ENCODE measurements at regions not wholly inside any gene's neighbourhood (a gene's known extent, or its start where the extent isn't known, plus 50 kb on each side); places are given as distances from the start of the nearest gene placed in this dataset.

DNA sequence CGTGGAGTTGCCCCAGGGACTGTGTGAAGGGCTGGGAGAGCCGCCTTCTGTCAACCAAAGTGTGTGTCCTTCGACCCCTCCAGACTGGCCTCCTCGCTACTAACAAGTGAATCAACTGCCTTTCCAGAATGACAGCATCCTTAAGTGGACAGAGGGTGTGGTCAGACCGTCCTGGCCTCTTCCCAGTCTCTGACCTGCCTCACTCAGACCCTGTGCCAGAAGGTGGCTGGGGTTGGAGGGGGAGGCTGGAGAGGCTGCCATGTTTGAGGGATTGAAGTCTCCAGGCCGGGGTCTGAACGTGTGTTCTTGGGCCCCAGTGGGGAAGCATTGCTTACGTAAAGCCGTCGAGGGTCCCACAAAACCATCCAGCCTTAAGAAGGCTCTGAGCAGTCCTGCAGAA is 389.3 kb upstream of the IRX4 start:
- Histone ChIP-seq H3K27ac (ENCODE audit: low read length) (no peak overlapping the region), H3K4me1 (ENCODE audit: control insufficient read depth, insufficient read depth, low read length) (no peaks in the 10 kb centered on the region), H3K9me3 (replicated peaks; ENCODE audit: control insufficient read depth, low read depth, low read length) (no peaks in the 10 kb centered on the region), H3K4me3 (ENCODE audit: low read length) (no peak overlapping the region), H3K36me3 (ENCODE audit: control insufficient read depth, insufficient read depth, low read length) (no peaks in the 10 kb centered on the region), H3K27me3 (ENCODE audit: control insufficient read depth, insufficient read depth, low read length) (peaks cover 4% of the 10 kb centered on the region)
- WGBS (ENCODE audit: insufficient coverage) = 81% methylated on average over 6 of the region's 10 CpGs
- DNase-seq = no peak

- no peaks in the 10 kb centered on the region for H3K36me3 ChIP-seq (ENCODE audit: control insufficient read depth, insufficient read depth, low read length)
- no peaks in the 10 kb centered on the region for H3K9me3 ChIP-seq (replicated peaks; ENCODE audit: control insufficient read depth, low read depth, low read length)
- H3K4me3 ChIP-seq (ENCODE audit: low read length) = no peak overlapping the region
- H3K27ac ChIP-seq (ENCODE audit: low read length) = no peak overlapping the region
- peaks cover 4% of the 10 kb centered on the region for H3K27me3 ChIP-seq (ENCODE audit: control insufficient read depth, insufficient read depth, low read length)
- no peak for DNase-seq
- WGBS (ENCODE audit: insufficient coverage) = 57% methylated on average over 8 of the region's 8 CpGs
- H3K4me1 ChIP-seq (ENCODE audit: control insufficient read depth, insufficient read depth, low read length) = no peaks in the 10 kb centered on the region
Measured at GRCh38 chr5:2271316-2271715, 388.6 kb upstream of the IRX4 start.

GRCh38 chr5:2270467-2270866 is 387.7 kb upstream of the IRX4 start:
- peaks cover 4% of the 10 kb centered on the region for H3K27me3 ChIP-seq (ENCODE audit: control insufficient read depth, insufficient read depth, low read length)
- H3K9me3 ChIP-seq (replicated peaks; ENCODE audit: control insufficient read depth, low read depth, low read length) = no peaks in the 10 kb centered on the region
- no peak for DNase-seq
- no peaks in the 10 kb centered on the region for H3K36me3 ChIP-seq (ENCODE audit: control insufficient read depth, insufficient read depth, low read length)
- H3K27ac ChIP-seq (ENCODE audit: low read length) = no peak overlapping the region
- WGBS (ENCODE audit: insufficient coverage) = 68% methylated on average over 7 of the region's 11 CpGs
- H3K4me3 ChIP-seq (ENCODE audit: low read length) = no peak overlapping the region
- H3K4me1 ChIP-seq (ENCODE audit: control insufficient read depth, insufficient read depth, low read length) = no peaks in the 10 kb centered on the region

DNA sequence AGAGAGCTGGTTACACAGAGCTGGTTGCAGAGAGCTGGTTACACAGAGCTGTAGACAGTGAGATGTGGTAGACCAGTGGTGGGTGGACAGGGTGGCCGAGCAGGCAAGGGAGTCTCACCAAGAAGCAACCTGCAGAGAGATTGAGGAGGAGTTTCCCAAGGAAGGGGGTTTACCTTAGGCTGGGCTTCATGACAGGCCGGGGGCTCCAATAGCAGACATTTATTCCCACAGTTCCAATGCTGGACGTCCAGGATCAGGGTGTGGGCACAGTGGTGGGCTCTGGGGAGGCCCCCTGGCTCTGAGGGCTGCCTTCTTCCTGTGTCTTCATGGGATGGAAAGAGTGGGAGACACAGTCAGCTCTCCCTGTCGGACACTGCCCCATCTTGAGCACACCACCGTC is 386.9 kb upstream of the IRX4 start:
- Histone ChIP-seq H3K27me3 (ENCODE audit: control insufficient read depth, insufficient read depth, low read length) (peaks cover 4% of the 10 kb centered on the region), H3K4me1 (ENCODE audit: control insufficient read depth, insufficient read depth, low read length) (no peaks in the 10 kb centered on the region), H3K4me3 (ENCODE audit: low read length) (no peak overlapping the region), H3K27ac (ENCODE audit: low read length) (no peak overlapping the region), H3K9me3 (replicated peaks; ENCODE audit: control insufficient read depth, low read depth, low read length) (no peaks in the 10 kb centered on the region), H3K36me3 (ENCODE audit: control insufficient read depth, insufficient read depth, low read length) (no peaks in the 10 kb centered on the region)
- DNase-seq = no peak
- 78% methylated on average over 1 of the region's 5 CpGs for WGBS (ENCODE audit: insufficient coverage)

DNA sequence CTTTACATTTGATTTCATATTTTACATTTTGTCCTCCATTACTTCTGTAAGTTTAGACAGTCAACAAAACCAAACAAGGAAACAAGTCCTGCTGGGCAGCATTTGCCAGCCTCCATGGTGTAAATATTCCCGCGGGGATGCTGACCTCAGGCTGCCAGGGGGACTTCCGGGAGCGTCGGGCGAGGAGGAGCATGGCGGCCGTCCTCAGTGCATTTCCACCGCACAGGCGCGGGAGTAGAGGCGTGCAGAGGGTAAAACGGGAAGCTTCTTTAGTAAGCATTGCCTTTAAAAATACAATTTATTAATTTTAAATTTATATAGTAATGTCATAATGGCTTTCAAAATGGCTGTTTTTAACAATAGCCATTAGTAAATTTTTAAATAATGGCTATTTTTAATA is 385.3 kb upstream of the IRX4 start:
- peaks cover 4% of the 10 kb centered on the region for H3K27me3 ChIP-seq (ENCODE audit: control insufficient read depth, insufficient read depth, low read length)
- WGBS (ENCODE audit: insufficient coverage) = 94% methylated on average over 6 of the region's 13 CpGs
- H3K27ac ChIP-seq (ENCODE audit: low read length) = no peak overlapping the region
- no peaks in the 10 kb centered on the region for H3K36me3 ChIP-seq (ENCODE audit: control insufficient read depth, insufficient read depth, low read length)
- H3K4me3 ChIP-seq (ENCODE audit: low read length) = no peak overlapping the region
- no peaks in the 10 kb centered on the region for H3K9me3 ChIP-seq (replicated peaks; ENCODE audit: control insufficient read depth, low read depth, low read length)
- no peak for DNase-seq
- H3K4me1 ChIP-seq (ENCODE audit: control insufficient read depth, insufficient read depth, low read length) = no peaks in the 10 kb centered on the region

GRCh38 chr5:2266641-2267240 is 384.0 kb upstream of the IRX4 start:
- no peak overlapping the region for H3K4me3 ChIP-seq (ENCODE audit: low read length)
- peak; percentile 46 for DNase-seq
- H3K36me3 ChIP-seq (ENCODE audit: control insufficient read depth, insufficient read depth, low read length) = no peaks in the 10 kb centered on the region
- no peaks in the 10 kb centered on the region for H3K9me3 ChIP-seq (replicated peaks; ENCODE audit: control insufficient read depth, low read depth, low read length)
- H3K27ac ChIP-seq (ENCODE audit: low read length) = no peak overlapping the region
- WGBS (ENCODE audit: insufficient coverage) = no CpG with 5 or more reads among the region's 9 CpGs
- H3K4me1 ChIP-seq (ENCODE audit: control insufficient read depth, insufficient read depth, low read length) = no peaks in the 10 kb centered on the region
- H3K27me3 ChIP-seq (ENCODE audit: control insufficient read depth, insufficient read depth, low read length) = peaks cover 4% of the 10 kb centered on the region

GRCh38 chr5:2265341-2265740 is 382.6 kb upstream of the IRX4 start:
- DNase-seq = no peak
- no peaks in the 10 kb centered on the region for H3K9me3 ChIP-seq (replicated peaks; ENCODE audit: control insufficient read depth, low read depth, low read length)
- H3K36me3 ChIP-seq (ENCODE audit: control insufficient read depth, insufficient read depth, low read length) = no peaks in the 10 kb centered on the region
- peaks cover 4% of the 10 kb centered on the region for H3K27me3 ChIP-seq (ENCODE audit: control insufficient read depth, insufficient read depth, low read length)
- H3K4me3 ChIP-seq (ENCODE audit: low read length) = no peak overlapping the region
- no peaks in the 10 kb centered on the region for H3K4me1 ChIP-seq (ENCODE audit: control insufficient read depth, insufficient read depth, low read length)
- WGBS (ENCODE audit: insufficient coverage) = no CpG with 5 or more reads among the region's 11 CpGs
- no peak overlapping the region for H3K27ac ChIP-seq (ENCODE audit: low read length)

- Histone ChIP-seq H3K9me3 (replicated peaks; ENCODE audit: control insufficient read depth, low read depth, low read length) (no peaks in the 10 kb centered on the region), H3K4me1 (ENCODE audit: control insufficient read depth, insufficient read depth, low read length) (no peaks in the 10 kb centered on the region), H3K27me3 (ENCODE audit: control insufficient read depth, insufficient read depth, low read length) (no peaks in the 10 kb centered on the region), H3K36me3 (ENCODE audit: control insufficient read depth, insufficient read depth, low read length) (no peaks in the 10 kb centered on the region), H3K27ac (ENCODE audit: low read length) (no peak overlapping the region), H3K4me3 (ENCODE audit: low read length) (no peak overlapping the region)
- WGBS (ENCODE audit: insufficient coverage) = 63% methylated on average over 12 of the region's 12 CpGs
- DNase-seq = no peak
Measured at GRCh38 chr5:2263763-2264162, 381.0 kb upstream of the IRX4 start.

DNA sequence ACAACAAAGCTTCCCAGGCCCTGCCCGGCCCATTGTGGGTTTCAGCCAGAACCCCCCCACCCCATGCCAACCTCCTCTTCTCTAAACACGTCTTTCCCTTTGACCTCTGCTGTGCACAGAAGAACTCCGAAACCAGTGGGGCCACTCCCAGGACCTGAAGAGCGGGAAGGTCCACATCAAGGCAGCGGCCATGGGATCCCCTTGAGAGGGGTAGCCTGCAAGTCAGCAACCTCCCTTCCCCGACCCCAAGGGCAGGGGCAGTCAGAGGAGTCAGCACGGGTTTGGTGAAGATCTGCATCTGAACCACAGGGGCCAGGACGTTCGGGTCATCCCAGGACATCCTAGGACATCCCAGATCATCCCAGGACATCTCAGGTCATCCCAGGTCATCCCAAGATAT is 379.9 kb upstream of the IRX4 start:
- Histone ChIP-seq H3K27me3 (ENCODE audit: control insufficient read depth, insufficient read depth, low read length) (no peaks in the 10 kb centered on the region), H3K9me3 (replicated peaks; ENCODE audit: control insufficient read depth, low read depth, low read length) (no peaks in the 10 kb centered on the region), H3K4me3 (ENCODE audit: low read length) (no peak overlapping the region), H3K27ac (ENCODE audit: low read length) (no peak overlapping the region), H3K4me1 (ENCODE audit: control insufficient read depth, insufficient read depth, low read length) (no peaks in the 10 kb centered on the region), H3K36me3 (ENCODE audit: control insufficient read depth, insufficient read depth, low read length) (no peaks in the 10 kb centered on the region)
- 65% methylated on average over 6 of the region's 9 CpGs for WGBS (ENCODE audit: insufficient coverage)
- no peak for DNase-seq

DNA sequence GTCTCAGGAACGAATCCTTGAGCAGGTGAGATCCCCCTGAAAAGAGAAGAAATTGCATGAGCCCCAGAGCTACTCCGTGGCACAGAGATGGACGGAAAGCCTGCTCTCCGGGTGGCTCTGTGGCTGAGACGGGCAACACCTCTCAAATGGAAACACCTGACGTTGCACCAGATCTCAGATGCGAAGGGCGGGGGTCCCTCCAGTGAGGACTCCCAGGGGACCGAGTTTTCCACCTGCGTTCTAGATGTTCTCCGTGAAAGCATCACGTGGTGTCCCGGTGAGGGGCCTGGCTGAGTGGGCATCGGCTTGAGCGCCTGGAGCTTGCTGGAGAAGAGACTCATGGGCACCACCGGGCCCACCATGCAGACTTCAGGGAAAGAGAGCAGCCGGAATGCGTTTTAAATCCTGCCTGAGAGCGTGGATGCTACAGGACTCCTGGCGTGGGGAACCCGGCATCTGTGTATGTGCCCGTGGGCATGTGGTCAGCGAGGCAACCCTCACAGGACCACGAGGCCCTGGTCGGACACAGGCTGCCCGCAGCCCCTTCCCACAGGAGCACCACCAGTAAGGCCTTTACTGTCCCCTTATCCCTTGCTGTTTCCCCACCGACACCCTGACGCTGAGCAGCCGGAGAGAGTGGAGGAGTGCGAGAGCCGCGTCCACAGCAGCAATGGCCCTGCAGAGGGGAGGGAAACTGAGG is 378.4 kb upstream of the IRX4 start:
- Histone ChIP-seq H3K36me3 (ENCODE audit: control insufficient read depth, insufficient read depth, low read length) (no peaks in the 10 kb centered on the region), H3K4me3 (ENCODE audit: low read length) (no peak overlapping the region), H3K27me3 (ENCODE audit: control insufficient read depth, insufficient read depth, low read length) (no peaks in the 10 kb centered on the region), H3K9me3 (replicated peaks; ENCODE audit: control insufficient read depth, low read depth, low read length) (no peaks in the 10 kb centered on the region), H3K27ac (ENCODE audit: low read length) (no peak overlapping the region), H3K4me1 (ENCODE audit: control insufficient read depth, insufficient read depth, low read length) (peaks cover 12% of the 10 kb centered on the region)
- DNase-seq = no peak
- 92% methylated on average over 30 of the region's 32 CpGs for WGBS (ENCODE audit: insufficient coverage)
